ENCODE measurements at regions not wholly inside any gene's neighbourhood (a gene's known extent, or its start where the extent isn't known, plus 50 kb on each side); places are given as distances from the start of the nearest gene placed in this dataset.

DNA sequence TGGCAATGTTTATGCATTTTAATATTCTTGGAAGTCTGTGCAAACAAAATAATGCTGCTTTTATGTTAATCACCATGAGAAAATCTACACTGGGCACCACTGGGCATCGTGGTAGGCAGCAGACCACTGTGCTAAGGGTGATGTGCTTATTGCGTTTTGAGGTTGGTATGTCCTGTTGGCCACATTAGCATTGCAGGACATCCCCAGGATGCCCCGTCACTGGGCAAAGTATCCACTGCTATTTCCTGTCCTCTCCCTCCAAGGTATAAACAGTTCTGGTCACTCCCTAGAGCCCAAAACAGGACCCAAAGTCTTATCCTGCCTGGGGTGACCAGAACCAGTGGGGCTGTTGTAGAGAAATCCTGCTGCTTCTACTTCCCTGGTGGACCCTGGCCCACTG lies 284.2 kb upstream of the ROPN1 start:
- DNase-seq (ENCODE audit: low spot score) = no peak

DNA sequence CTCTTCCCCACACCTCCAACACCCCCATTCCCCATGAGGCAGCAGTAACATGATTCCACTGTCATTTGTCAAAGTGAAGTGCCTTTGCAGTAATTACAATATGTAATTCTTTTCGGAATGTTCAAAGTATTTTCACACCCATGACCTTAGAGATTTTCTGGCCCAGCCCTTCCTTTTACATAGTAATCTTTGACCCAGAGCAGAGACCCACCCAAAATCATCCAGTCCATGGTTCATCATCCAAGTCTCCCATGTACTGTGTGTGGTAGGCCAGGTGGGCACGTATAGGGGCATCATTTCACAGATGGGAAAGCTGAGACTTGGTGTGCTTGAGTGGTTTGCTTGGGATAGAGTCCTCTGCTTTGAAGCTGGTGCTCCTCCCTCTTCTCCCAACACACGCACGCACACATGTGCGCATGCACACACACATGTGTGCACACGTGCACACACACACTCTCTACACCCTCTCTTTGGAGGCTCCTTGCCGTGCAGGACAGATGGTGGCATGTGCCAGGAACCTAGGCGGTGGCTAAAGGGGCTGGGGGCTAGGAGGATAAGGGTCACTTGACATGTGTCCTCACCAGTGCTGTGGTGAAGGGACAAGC lies 284.7 kb upstream of the ROPN1 start:
- DNase-seq (ENCODE audit: low spot score) = no peak

DNA sequence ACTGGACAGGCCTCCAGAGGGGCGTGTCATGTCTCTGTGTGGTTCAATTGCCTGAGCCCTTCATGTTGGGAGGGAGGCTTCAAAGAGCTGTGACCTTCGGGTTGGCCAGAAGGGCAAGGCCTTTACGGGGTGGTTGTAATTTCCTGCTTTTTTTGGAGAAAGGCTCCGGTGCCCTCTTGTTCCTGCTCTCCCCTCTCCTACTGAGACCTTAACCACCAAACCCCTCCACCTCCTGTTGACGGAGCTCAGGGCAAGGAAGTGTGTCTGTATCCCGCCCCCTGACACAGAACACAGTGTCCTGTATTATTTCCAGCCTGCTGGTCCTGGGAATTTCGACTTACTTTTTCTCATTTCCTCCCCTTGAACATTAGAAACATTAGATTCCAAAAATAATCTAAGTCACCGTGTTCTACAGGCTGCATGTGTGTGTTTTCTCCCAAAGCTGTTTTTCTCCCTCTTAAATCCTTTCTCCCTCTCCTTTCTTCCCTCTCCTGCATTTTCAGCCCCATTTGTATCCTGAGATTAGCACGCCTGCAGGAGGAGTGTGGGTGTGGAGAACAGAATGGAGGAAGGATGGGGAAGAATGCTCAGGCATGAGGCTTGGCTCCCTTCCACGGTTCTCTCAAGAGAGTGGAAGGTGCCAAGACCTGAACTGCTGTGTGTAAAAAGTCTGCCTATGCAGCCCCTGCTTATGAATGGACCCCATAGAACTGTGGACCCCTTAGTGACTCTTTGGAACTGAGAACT lies 285.4 kb upstream of the ROPN1 start:
- peak; percentile 42 for DNase-seq (ENCODE audit: low spot score)

DNA sequence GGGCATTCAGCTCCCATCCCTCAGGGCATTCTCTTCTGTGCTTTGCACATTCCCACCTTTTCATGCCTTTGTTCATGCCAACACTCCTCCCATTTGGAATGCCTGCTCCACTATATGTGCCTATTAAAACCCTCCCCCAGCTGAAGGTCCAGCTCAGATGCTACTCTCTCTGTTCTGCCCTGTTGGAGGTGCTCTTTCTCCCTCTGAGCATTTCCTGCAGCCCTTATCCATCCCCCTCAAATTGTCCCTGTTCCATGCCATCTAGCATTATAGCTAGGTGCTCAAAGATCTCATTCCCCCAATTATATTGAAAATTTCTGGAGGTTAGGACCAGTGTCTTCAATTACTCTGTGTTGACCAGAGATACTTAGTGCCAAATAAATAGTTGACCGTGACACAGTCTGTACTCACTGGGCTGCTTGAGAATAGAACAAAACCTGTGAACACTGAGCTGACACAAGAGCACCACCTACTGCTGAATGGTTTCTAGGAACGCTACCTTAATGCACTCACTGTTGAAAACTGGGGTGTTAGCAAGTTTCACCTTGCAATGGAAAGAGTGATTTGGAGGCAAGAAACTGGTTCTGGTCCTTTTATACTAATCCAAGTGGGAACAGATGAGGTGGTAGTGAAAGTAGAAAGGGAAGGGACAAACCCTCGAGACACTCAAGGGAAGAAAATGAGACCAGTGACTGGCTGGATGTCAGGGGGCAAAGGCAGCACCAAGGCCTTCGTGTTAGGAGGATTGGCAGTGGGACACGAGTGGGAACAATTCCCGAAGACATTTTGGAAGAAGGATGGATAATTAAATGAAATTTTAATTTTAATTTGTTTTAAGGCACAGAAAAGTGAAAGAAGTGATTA lies 289.8 kb upstream of the ROPN1 start:
- peak; percentile 54 for DNase-seq (ENCODE audit: low spot score)

DNA sequence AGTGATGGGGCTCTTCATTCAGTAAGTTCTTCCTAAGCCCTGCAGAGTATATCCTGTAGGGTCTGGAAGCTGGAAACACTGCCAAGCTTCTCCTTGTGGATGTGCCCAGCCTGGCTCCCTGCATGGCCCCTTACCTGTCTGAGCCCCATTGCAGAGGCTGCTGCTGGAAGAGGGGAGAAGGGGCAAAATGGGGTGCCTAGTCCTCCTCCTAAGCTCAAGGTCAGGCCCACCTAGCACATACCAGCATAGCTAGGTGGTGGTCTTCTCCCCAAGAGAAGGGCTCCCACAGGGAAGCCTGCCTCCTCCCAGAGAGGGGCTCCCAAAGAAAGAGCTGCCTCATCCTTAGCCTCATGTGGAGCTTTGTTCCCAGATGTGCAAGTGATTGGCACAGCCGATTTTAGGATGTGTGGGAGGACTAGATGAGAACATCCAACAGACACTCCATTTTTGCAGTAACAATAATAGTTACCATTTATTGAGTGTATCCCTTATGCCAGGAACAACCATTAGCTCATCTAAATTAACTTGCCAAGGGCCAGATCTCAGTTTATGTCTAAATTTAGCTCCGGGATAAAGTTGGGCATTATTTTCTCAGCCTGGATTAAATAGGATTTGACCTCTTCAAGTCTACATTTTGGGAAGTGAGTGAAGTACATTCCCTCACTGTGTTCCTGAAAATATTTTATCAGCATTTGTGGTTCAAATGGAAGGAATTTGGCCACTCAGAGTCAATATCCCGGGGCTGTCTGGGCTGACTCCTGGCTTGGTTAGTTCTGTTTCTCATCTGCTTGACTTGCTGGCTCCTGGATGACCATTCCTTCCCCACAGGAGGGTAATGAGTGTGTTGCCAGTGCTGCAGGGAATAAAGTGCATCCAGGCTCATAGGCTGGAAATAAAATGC lies 291.1 kb upstream of the ROPN1 start:
- peak; percentile 88 for DNase-seq (ENCODE audit: low spot score)

DNA sequence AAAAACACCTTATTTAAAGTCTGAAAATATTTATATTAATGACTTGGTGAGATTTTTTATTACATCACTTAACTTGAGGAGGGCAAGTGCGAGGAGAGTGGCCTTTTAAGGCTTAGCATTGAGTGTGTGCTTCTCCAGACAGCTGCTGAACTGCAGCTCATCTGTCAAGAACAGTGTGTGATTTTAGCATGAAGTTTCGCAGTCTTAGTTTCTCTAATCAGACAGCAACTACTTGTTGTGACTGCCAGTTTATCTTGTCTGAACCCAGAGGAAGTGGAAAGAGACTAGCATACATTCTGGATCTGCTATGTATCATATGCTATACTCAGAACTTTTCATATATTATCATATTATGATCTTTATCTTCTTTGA lies 291.7 kb upstream of the ROPN1 start:
- DNase-seq (ENCODE audit: low spot score) = peak; percentile 77

DNA sequence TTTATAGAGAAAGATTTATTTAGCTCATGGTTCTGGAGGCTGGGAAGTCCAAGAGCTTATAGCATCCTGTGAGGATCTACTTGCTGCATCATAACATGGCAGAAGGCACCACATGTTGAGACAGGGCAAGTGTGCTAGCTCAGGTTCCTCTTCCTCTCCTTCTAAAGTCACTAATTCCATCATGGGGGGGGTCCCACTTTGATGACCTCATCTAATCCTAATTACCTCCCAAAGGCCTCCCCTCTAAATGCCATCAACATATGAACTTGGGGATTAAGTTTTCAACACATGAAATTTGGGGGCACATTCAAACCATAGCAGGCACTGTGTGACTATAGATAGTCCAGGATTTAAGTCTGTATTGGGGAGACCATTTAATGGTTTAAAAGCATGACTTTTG lies 297.1 kb upstream of the ROPN1 start:
- no peak for DNase-seq (ENCODE audit: low spot score)

DNA sequence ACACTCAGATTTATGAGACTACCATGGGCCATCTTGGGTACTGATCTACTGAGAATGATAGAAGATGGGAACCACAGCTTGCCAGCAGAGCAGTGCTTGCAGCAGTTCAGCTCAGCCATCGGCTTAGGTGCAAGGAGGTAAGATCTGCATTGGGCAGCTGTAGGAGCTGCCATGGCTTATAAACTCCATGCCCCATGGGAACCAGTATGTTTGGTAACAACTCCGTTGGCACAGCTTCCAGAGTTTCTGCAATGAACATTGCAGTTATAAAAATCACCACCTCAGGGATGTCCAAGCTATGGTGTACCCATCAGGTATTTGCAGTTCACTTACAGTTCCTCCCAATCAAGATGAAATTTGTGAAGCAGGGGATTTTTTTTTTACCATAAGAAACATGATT lies 299.1 kb upstream of the ROPN1 start:
- DNase-seq (ENCODE audit: low spot score) = no peak

DNA sequence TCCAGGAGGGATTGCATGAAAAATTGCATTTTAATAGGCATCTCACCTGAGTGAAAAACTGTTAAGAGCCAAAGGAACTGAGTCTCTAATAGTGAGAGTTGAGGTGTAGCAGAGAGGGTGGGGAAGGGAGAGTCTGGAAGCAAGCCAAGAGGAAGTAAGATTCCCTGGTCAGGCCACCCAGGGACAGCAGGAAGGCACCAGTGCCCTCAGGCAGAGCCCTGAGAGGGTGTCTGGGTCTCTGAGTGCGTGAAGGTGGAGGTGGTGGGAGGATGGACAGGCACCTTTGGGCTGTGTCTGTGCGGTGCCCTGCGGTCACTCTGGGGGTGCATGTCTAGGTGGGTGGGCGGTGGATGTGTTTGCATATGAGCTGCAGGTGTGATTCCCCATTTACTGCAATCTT lies 300.4 kb upstream of the ROPN1 start:
- DNase-seq (ENCODE audit: low spot score) = no peak

DNA sequence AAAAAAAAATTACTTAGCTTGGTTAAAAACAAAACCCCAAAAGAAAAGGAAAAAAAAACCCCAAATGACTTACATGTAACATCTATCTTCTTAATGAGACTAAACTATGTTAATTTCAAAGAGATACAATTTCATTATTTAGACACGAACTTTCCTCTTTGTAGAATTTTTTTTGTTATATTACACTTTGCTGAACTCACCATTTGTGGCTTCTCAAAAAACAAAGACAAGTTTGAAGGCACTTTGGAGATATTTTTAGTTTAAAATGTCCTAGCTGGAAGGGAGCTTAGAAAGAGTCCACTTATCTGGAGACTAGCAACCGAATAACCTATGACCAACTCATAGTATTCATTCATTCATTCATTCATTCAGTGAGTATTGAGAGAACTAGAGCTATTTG lies 301.7 kb upstream of the ROPN1 start:
- DNase-seq (ENCODE audit: low spot score) = no peak

DNA sequence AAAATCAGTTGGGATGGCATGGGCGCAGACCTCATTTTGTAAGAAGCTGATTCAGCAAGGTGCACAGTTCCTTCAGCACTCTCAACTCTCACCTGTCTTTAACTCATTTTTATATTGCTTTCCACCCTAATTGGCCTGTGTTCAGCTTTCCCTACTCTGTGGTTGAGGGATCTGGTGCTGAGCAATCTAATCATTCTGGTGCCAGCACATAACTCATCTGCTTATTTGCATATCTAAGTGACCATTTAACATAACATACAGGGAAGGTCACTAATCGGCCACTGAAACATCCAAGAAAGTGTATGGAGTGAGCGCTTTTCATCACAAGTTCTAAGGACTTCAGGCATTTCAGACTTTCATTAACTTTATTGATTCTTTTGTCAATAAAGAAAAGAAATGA lies 303.4 kb upstream of the ROPN1 start:
- no peak for DNase-seq (ENCODE audit: low spot score)

DNA sequence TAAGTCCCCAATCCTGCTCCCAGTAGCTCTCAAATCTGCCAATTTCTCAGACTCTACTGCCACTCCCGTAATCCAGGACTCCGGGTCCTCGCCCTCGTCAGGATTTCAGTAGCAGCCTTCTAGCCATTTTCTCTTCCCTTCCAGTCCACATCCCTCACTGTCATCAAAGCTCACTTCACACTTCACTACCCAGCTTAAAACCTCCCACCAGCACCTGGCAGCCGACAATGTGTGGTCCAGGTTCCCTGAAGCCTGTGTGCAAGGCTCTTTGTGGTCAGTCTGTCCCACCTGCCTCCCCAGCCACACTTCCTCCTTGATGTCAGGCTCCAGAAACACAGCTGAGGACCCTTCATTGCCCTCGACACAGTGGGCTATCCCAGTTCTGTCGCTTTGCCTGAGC lies 304.5 kb upstream of the ROPN1 start:
- DNase-seq (ENCODE audit: low spot score) = no peak

DNA sequence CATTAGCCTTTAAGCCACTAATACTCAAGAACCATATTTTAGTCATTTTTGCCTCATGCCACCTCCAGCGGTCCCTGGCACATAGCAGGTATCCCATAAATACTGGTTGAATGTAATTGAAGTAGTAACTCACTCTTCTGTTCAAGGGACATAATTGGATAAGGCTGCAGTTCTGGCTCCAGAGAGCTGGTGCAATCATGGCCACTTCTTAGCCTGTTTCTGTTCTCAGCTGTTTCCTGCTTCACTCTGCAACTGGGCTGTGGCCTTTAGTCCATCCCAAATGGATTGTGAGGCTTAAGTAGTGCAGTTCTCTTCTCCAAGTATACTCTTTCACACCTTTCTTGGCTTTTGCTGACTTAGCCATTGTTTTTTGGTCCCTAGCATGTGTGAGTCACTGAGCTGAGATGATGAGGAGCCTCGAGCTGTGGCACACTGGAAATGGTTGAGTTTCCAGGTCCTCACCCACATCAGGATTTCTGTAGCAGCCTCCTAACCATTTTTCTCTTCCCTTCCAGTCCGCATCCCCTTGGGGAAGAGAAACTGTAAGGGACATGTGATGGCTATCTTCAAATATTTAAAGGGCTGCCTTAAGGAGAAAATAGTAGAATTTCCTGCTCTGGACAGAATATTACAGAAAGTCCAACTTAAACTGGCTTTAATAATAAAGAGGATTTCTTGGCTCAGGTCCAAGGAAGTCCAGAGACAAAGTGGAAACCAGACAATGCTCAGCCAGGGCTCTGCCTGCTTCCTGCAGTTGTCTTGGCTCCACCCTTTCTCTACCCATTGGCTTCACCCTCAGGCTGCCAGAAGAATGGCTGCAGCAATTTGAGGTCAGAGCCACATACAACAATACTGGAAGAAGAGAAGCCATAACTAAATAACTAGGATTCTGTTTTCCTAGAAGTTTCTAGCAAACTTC lies 305.4 kb upstream of the ROPN1 start:
- no peak for DNase-seq (ENCODE audit: low spot score)

DNA sequence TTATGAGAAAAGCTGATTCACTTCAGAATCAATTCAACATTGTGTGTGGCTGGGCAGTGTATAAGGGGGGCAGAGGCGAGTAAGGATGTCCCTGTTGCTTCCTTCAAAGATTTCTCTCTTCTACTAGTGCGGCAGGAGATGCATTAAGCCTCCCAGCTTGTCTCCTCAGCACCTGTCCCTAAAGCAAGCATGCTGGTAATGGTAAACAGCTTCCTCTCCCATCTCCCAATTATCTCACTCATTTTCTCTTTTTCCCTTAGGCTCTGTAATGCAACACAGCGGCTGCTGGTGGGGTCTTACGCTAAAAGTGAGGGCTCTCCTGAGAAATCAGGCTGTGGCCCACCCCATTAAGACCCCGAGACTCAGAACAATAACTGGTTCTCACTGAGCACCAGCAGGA lies 306.4 kb upstream of the ROPN1 start:
- DNase-seq (ENCODE audit: low spot score) = no peak

DNA sequence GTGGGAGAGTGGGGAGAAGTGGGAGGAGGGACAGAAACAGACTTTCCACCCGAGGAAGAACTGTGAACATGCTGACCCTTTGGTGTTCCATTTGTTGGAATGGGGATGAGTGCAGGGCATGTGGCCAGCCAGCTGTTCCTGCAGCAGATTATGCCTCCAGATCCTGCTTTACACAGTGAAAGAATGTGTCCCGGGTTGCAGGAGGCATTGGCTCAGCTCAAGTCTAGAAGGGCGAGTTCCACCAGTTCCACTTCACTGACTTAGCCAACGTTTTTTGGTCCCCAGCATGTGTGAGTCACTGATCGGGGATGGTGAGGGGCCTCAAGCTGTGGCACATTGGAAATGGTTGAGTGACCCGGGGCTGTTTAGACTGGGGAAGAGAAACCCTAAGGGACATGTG lies 307.0 kb upstream of the ROPN1 start:
- peak; percentile 24 for DNase-seq (ENCODE audit: low spot score)

DNA sequence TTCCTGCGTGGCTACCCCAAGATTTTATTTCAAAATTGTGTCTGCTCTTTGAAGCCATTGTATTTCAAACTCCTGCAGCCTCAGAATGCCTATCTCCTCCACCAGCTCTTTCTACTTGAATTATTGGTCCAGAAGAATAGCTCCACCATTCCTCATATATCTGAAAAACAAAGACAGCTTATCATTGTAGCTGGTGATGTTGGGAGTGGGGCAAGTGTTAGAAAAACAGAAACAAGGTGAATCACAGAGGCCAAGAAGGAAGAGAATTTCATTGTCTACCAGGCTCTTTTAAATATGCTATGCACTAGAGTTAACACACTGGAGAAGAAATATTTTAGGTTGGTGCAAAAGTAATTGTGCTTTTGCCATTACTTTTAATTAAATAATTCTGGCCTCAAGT lies 307.9 kb upstream of the ROPN1 start:
- no peak for DNase-seq (ENCODE audit: low spot score)

DNA sequence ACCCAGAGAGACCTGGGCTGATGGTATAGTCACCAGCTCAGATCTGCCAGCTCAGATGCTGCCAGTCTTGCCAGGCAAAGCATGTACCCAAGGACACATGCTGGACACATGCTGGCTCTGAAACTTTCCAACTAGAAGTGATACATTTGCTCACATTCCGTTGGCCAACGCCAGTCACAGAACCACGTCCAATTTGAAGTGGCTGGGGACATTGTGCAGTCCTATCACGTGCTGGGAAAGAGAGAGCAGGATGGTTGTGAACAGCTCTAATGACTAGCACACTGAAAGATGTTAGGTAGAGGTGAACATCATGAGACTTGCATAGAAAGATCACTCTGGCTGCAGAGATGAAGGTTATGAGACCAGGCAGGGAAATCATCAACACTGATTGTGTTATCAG lies 308.5 kb upstream of the ROPN1 start:
- no peak for DNase-seq (ENCODE audit: low spot score)

DNA sequence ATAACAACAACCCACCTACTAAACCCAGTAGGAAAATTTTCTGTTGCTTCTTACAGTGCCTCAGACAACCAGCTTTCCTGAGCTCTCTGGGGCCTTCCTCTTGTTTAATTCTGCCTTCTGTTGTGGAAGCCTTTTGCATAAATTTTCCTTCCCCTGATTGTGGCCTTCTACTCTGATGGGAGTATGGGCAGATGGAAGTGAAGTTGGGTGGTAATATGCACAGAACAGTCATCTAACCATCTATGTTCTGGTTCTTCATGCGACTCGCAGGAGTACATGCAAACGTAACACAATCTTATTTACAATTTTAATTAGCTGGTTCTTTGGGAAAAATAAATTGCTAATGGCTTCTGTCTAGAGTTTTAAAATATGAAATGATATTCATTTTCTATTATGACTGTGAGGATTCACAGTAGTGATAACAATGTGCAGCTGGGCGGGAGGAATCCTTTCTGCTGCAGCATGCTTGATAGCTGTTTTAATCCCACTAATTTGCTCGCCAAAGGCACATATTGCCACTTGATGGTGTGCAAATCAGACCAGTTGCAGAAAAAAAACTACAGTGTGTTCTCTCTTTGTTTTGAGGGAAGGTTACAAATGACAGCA lies 311.5 kb upstream of the ROPN1 start:
- DNase-seq (ENCODE audit: low spot score) = no peak

DNA sequence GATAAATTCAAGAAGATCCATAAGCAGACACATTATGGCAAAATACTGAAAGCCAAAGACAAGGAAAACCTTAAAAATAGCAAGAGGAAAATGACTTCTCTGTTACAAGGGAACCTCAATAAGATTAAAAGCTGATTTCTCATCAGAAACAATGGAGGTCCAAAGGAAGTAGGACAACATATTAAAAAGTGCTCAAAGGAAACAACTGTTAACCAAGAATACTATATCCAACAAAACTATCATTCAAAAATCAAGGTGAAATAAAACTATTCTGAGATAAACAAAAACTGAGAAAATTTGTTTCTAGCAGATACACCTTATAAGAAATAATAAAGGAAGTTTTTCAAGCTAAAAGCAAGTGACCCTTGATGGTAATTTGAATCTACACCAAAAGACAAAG lies 314.7 kb upstream of the ROPN1 start:
- no peak for DNase-seq (ENCODE audit: low spot score)

DNA sequence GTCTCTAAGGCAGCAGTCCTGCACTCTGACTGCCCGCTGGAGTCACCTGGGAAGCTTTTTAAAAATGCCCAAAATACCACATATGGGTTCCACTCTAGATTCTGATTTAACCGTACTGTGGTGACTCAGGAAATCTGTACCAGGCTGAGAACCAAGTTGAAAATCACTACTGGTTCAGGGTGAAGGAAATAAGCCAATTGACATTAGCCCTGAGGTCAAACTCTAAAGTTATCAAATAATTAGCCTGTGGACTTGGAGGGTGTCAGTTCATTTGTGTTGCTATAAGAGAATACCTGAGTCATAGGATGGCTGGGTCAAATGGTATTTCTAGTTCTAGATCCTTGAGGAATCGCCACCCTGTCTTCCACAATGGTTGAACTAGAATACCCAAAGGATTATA lies 321.7 kb upstream of the ROPN1 start:
- no peak for DNase-seq (ENCODE audit: low spot score)

Data from umbilical cord (tissue), 1 donor.